HG03139 (cell line): ENCODE measurements at regions not wholly inside any gene's neighbourhood (a gene's known extent, or its start where the extent isn't known, plus 50 kb on each side); places are given as distances from the start of the nearest gene placed in this dataset.

Experiments used
- ATAC-seq: cut with Tn5 transposase; IDR thresholded peaks from one replicate; pipeline ENCODE4 v1.9.1; 2021; ENCODE audit not compliant: unreplicated experiment

DNA sequence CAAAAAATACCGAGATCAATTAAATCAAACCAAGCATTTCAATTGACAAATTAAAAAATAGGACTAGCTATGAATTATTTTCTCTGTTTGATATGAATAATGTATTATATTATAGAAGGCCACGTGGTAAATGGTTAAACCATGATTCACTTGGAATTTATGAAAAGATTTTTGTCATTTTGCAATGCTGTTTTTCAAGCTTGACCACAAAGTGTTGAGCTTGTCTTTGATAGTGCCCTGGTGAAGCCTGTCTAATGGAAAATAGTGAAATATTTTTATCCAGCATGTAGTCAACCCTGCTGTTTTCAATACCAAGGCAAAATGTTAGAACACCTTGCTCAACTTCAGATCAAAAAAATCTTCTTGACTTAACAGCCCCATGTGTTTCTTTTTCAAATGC, 288.0 kb upstream of the PRMT6 start:
- no peak for ATAC-seq

DNA sequence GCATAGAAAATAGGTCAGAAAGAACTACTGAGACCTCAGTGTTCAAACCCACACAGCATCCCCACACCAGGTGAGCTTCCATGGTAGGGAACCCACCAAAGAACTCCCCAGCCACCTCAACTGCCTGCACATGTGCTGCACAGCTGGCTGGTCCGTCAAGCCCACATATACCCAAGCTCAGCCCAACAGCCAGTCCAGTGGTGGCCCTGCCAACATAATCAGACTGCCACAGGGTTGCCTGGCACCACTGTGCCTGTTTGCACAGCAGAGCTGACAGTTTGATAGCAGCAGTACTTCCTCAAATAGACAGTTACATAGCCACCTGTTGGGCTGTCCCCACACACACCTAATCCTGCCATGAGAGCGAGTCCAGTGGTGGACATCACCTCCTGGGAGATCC, 283.3 kb upstream of the PRMT6 start:
- ATAC-seq: no peak

DNA sequence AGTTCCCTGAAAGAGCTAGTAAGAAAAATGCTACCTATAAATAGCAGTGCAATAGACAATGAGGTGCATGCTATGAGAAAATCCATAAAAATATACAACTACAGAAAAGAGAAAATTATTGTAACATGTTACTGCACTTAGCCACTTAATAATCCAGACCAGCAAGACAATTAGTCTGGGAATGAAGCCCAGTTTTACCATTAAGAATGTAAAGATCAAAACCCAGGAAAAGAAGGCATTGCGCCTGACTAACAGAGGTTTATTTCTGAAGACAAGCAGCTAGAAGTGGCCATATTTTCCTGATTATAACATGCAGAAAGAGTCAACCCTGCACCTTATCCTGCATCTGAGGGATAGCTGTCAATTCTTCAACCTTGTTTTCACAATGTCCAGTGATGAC, 276.4 kb upstream of the PRMT6 start:
- no peak for ATAC-seq

DNA sequence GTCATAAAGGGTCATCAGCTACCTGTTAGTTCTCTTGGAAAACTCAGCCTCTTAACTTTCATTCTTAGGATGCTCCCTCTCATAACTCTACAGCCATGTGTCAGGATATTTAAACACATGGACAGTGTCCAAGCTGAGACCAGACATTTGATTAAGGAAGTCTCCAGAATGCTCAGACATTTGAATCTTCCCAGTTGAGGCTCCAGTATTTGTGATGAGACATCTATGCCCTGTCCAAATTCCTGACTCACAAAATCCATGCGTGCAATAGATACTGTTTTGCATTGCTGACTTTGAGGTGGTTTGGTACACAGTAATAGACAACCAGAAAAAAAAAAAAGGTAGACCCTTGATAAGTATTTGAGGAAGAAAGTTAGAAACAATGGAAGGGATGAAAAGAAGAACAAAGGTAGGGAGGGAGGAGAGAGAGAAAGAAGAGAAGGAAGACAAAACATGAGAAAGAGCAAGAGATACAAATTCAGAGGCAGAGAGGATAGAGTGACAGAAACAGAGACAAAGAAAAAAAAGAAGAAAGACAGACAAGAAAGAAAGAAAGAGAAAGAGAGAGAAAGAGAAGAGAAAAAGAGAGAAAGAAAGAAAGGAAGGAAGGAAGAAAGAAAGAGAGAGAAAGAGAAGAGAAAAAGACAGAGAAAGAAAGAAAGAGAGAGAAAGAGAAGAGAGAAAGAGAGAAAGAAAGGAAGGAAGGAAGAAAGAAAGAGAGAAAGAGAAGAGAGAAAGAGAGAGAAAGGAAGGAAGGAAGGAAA, 275.5 kb upstream of the PRMT6 start:
- ATAC-seq: no peak

GRCh38 chr1:106785176-106785575, 271.3 kb upstream of the PRMT6 start:
- ATAC-seq: no peak

DNA sequence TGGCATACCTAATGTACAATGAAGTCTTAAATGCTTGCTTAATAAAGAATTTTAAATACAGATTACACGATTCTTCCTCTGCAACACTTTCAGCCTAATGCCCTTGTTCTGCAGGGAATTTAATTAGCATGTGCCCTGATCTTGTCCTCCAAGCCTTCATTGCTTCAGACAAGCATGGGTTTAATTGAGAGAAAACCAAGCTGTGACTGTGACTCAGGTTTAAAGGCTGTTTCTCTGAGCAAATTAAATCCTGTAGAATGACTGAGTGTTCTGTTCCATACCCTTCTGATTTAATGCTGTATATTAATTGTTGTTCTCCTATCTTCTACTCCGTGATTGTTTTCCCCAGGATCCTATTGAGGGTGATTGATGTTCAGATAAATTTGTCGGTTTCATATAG, 269.0 kb upstream of the PRMT6 start:
- no peak for ATAC-seq

GRCh38 chr1:106789686-106790085, 266.8 kb upstream of the PRMT6 start:
- ATAC-seq: no peak

DNA sequence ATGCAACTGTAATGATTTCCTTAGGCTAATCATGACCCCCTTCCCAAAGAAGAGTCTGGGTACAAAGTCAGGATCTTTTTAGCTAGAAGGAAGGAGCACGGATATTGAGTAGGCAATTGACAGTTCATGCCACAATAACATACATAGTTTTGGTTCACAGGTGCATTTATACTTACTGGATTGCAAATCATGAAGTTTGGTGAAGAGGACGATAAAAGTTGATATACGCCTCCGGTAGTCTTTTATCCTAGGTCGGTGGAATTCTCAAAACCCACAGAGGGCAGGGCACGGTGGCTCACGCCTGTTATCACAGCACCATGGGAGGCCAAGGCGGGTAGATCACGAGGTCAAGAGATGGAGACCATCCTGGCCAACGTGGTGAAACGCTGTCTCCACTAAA, 265.4 kb upstream of the PRMT6 start:
- ATAC-seq: no peak

GRCh38 chr1:106793651-106794050, 262.8 kb upstream of the PRMT6 start:
- no peak for ATAC-seq

DNA sequence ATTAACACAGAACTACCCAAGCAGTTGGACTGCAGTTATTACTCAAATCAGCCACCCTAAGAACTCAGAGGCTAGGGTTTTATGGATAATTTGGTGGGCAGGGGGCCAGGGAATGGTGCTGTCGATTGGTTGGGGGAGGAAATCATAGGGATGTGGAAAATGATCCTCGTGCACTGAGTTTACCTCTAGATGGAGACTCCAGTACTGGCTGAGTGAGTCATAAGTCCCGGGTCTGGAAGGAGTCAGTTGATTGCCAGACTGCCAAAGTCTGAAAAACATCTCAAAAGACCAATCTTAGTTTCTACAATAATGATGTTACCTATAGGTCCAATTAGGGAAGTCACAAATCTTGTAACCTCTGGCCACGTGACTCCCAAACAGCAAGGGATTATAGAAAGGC, 257.5 kb upstream of the PRMT6 start:
- no peak for ATAC-seq

- ATAC-seq: no peak
These were observed 254.3 kb upstream of the PRMT6 start for GRCh38 chr1:106802181-106802580.

DNA sequence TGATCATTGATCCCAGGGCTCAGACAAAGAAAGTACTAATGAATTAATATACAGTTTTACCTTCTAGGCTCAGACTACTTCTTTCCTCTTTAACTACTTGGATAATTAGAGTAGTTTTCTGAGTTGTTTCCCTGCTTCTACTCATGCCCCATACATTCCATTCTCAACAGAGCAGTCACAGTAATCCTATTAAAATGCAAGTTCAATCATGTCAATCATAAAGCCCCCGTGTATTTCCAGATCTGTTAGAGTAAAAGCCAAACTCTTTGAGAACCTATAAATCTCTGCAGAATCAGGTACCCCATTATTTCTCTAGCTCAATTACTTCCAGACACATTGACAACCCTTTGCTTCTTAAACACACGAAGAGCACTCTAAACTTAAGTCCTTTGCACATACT, 242.1 kb upstream of the PRMT6 start:
- no peak for ATAC-seq

- no peak for ATAC-seq
These were observed 238.9 kb upstream of the PRMT6 start for GRCh38 chr1:106817575-106817974.

DNA sequence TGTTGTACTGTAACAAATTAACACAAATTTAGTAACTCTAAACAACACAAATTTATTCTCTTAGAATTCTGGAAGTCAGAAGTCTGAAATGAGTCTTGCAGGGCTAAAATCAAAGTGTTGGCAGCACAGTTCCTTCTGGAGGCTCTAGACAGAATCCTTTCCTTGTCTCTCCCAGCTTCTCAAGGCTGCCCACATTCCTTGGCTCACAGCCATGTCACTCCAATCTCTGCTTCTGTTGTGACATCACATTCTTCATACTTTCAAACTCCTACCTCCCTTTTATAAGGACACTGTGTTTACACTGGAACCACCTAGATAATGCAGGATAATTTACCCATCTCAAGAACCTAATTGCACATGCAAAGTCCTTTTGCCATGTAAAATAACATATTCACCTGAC, 225.0 kb upstream of the PRMT6 start:
- ATAC-seq: no peak

DNA sequence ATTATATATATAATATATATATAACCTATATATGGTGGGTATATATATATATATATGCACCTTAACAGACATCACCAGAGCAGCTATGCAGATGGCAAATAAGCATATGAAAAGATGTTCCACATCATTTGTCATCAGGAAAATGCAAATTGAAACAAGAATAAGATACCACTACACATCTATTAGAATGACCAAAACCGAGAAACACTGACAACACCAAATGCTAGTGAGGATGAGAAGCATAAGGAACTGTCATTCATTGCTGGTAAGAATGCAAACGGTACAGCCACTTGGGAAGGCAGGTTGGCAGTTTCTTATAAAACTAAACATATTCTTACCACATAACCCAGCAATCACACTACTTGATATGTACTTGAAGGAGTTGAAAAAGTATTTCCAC, 219.8 kb upstream of the PRMT6 start:
- peak; percentile 91 for ATAC-seq

- ATAC-seq: no peak
These were observed 213.0 kb upstream of the PRMT6 start for GRCh38 chr1:106843518-106843917.

DNA sequence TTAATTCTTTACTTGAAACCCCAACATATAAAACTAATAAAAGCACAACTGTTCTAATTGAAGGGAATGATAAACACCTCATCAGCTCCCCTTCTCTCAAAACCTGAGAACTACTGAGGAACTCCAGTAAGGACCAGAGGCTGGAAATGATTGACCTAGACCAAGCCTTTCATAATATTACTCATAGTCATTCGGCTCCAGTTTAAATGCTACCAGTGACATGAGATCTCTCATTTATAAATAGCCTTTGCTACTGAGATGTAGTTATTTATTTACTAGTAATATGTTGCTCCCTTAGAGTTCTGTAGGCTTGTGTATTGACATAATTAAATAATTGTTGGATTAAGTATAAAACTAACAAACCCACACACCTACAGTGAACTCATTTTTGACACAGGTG, 209.8 kb upstream of the PRMT6 start:
- peak; percentile 99 for ATAC-seq

- no peak for ATAC-seq
These were observed 195.4 kb upstream of the PRMT6 start for GRCh38 chr1:106861110-106861509.

GRCh38 chr1:106868828-106869227, 187.6 kb upstream of the PRMT6 start:
- no peak for ATAC-seq

DNA sequence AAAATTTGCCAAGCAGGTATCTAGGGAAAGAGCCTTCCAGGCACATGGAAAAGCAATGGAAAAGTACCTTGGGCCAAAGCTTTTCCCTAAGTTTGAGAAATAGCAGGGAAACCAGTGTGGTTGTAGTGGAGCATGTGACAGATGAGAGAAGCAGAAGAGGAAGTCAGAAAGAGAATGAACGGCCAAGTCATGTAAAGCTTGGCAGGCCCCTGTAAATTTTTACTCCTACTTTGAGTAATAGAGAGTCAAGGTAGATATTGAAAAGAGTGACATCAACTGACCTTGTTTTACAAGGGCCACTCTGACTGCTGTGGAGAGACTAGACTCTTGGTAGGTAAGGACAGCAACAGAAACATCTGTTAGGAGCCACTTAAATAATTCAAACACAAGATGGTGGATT, 180.9 kb upstream of the PRMT6 start:
- no peak for ATAC-seq

GRCh38 chr1:106876384-106876783, 180.1 kb upstream of the PRMT6 start:
- ATAC-seq: peak; percentile 75

DNA sequence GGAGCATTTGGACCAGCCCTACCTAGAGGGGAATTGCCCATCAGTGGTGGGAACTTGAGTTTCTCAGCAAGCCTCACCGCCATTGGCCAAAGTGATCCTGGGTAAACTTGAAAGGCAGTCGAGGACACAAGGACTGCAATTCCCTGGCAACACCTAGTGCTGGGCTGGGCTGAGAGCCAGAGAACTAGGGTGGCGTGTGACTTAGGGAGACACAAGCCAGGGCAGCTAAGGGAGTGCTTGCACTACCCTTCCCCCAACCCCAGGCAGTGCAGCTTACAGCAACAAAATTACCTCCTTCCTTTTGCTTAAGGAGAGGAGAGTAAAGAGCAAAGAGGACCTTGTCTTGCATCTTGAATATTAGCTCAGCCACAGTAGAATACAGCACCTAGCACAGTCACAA, 176.9 kb upstream of the PRMT6 start:
- ATAC-seq: no peak

DNA sequence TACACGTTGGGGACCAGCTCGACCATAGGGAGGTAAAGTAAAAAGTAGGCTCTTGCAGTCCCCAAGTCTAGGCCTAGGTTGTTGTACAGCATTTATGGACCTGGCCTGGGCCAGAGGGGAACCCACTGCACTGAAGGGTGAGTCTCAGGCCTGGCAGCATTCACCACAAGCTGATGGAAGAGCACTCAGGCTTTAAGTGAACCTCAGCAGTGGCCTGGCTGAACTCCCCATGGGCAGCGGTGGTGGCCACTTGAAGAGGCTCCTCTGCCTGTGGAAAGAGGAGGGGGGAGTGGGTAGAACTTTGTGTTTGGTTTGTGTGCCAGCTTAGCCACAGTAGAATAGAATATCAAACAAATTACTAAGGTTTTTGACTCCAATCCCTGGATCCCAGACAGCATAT, 176.2 kb upstream of the PRMT6 start:
- ATAC-seq: no peak
